ENCODE measurements at regions not wholly inside any gene's neighbourhood (a gene's known extent, or its start where the extent isn't known, plus 50 kb on each side); places are given as distances from the start of the nearest gene placed in this dataset.

DNA sequence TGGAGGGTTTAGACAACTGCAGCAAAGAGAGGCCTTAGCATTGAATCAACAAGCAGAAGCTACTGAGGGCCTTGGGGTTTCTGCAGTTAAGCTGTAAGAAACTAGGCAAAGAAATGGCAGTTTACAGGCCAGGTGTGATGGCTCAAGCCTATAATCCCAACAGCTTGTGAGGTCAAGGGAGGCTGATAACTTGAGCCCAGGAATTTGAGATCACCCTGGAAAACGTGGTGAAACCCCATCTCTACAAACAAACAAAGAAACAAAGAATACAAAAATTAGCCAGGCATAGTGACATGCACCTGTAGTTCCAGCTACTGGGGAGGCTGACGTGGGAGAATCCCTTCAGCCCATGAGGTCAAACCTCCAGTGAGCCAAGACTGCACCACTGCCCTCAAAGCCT, 421.6 kb upstream of the CHST9 start:
- TF ChIP-seq, protein P1, sequence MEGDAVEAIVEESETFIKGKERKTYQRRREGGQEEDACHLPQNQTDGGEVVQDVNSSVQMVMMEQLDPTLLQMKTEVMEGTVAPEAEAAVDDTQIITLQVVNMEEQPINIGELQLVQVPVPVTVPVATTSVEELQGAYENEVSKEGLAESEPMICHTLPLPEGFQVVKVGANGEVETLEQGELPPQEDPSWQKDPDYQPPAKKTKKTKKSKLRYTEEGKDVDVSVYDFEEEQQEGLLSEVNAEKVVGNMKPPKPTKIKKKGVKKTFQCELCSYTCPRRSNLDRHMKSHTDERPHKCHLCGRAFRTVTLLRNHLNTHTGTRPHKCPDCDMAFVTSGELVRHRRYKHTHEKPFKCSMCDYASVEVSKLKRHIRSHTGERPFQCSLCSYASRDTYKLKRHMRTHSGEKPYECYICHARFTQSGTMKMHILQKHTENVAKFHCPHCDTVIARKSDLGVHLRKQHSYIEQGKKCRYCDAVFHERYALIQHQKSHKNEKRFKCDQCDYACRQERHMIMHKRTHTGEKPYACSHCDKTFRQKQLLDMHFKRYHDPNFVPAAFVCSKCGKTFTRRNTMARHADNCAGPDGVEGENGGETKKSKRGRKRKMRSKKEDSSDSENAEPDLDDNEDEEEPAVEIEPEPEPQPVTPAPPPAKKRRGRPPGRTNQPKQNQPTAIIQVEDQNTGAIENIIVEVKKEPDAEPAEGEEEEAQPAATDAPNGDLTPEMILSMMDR (IDR thresholded peaks at IDR 0.05; ENCODE audit: extremely low read depth in 1 of 2, insufficient read depth in 1 of 2, low read depth in 1 of 2, low read length in 2 of 2) = no peak
- no peak for TF ChIP-seq GATA2 (IDR thresholded peaks at IDR 0.05; ENCODE audit: insufficient read depth, insufficient read length, low read depth, low read length)
- TF ChIP-seq, protein P2, sequence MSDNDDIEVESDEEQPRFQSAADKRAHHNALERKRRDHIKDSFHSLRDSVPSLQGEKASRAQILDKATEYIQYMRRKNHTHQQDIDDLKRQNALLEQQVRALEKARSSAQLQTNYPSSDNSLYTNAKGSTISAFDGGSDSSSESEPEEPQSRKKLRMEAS (IDR thresholded peaks at IDR 0.05; ENCODE audit: insufficient read depth, insufficient read length) = no peak
- TF ChIP-seq POLR2AphosphoS5 (IDR thresholded peaks at IDR 0.05; ENCODE audit: insufficient read depth, low read depth, low read length) = no peak
- no peak for TF ChIP-seq JUN (IDR thresholded peaks at IDR 0.05; ENCODE audit: borderline replicate concordance, insufficient read depth, insufficient read length, low read depth)
- TF ChIP-seq EZH2 (IDR thresholded peaks at IDR 0.05; ENCODE audit: borderline replicate concordance, low read depth, low read length, severe bottlenecking) = no peak
- no peak for TF ChIP-seq FOS (IDR thresholded peaks at IDR 0.05; ENCODE audit: borderline replicate concordance, insufficient read depth, low read length)
- TF ChIP-seq POLR2A (IDR thresholded peaks at IDR 0.05; ENCODE audit: low read depth, low read length) = no peak
- TF ChIP-seq MYC (IDR thresholded peaks at IDR 0.05; ENCODE audit: low read depth, low read length) = no peak
- Histone ChIP-seq H3K9ac (replicated peaks; ENCODE audit: extremely low read depth, insufficient read depth, low read length) (no peak overlapping the region), H3K4me3 (replicated peaks in 1 of 3; ENCODE audit: insufficient read depth in 1 of 3, low read depth in 1 of 3, low read length in 3 of 3) (no peak overlapping the region), H3K4me1 (ENCODE audit: control insufficient read depth, extremely low read depth, insufficient read depth, low read length) (no peaks in the 10 kb centered on the region), H3K9me3 (replicated peaks; ENCODE audit: control insufficient read depth, insufficient read depth, low read length) (no peaks in the 10 kb centered on the region), H4K20me1 (replicated peaks; ENCODE audit: control insufficient read depth, extremely low read depth, insufficient read depth, low read length) (no peaks in the 10 kb centered on the region), H3K36me3 (ENCODE audit: control insufficient read depth in 2 of 2, extremely low read depth in 1 of 2, insufficient read depth in 2 of 2, low read length in 2 of 2) (no peaks in the 10 kb centered on the region), H3K79me2 (ENCODE audit: control insufficient read depth, insufficient read depth, low read length) (no peaks in the 10 kb centered on the region), H3K27me3 (ENCODE audit: control insufficient read depth in 2 of 2, insufficient read depth in 2 of 2, low read length in 2 of 2) (peaks cover 0 to 2% of the 10 kb centered on the region in 2 experiments), H3K4me2 (ENCODE audit: insufficient read depth, low read length) (no peak overlapping the region), H3K9me1 (replicated peaks; ENCODE audit: control insufficient read depth, extremely low read depth, insufficient read depth, low read length) (no peaks in the 10 kb centered on the region), H3K27ac (ENCODE audit: insufficient read depth, low read depth, low read length) (no peak overlapping the region), H2AFZ (ENCODE audit: low read depth, low read length) (no peak overlapping the region)
- CTCF ChIA-PET = interaction anchor here (0.7 to 5.3 kb wide), 4 partner anchors 9 to 1339 kb away, joined by 4 to 94 read pairs (median 22); no protein-coding TSS in a partner anchor
- dilution Hi-C loops (cut with MboI; ENCODE audit: extremely low pct_ligation_motif_present, low sequenced_read_pairs) (no loop called here), intact Hi-C loops (cut with micrococcal nuclease) (no loop called here)
- no peak for FAIRE-seq
- POLR2A ChIA-PET = no interaction called here
- no TSS peak for BruUV-seq (replicated peaks)
- DNase-seq (ENCODE audit: low read depth, low spot score) = no peak
